Epithelial cell of esophagus (primary cell): ENCODE measurements at regions not wholly inside any gene's neighbourhood (a gene's known extent, or its start where the extent isn't known, plus 50 kb on each side); places are given as distances from the start of the nearest gene placed in this dataset.

ENCODE experiments used
- DNase-seq: peaks from one replicate; pipeline ENCODE4 v3.0.0; 2010; ENCODE audit warnings: low read depth
- H3K4me3 ChIP-seq: 2 replicates; pipeline ENCODE4 v1.5.1; 2011; ENCODE audit warnings: mild to moderate bottlenecking, low read length, control low read depth
- TF ChIP-seq, protein P1 (sequence below): IDR thresholded peaks from 2 replicates; pipeline ENCODE4 v1.5.1; 2011; ENCODE audit warnings: low read depth, mild to moderate bottlenecking, low read length, control low read depth, inconsistent platforms; ENCODE audit not compliant: insufficient read depth; ENCODE audit errors: missing control alignments

DNA sequence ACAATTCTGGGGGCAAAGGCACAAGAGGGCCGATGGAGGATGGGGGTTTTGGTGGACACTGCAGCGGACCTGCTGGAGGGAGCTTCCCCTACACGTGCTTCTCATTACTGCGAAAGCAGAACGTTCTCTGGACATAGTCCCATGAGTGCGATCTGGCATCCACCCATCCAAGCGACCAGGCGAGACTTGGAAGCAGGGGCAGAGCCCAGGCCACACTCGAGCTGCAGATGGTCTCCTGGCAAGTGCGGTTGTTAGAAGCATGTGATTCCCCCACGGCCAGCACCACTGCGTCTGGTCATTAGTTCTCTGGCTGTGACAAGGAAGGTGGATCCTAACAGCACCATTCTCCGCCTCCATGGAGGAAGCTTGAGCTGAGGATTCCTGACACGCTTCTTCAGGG is 118.4 kb upstream of the TCERG1L start:
- TF ChIP-seq, protein P1, sequence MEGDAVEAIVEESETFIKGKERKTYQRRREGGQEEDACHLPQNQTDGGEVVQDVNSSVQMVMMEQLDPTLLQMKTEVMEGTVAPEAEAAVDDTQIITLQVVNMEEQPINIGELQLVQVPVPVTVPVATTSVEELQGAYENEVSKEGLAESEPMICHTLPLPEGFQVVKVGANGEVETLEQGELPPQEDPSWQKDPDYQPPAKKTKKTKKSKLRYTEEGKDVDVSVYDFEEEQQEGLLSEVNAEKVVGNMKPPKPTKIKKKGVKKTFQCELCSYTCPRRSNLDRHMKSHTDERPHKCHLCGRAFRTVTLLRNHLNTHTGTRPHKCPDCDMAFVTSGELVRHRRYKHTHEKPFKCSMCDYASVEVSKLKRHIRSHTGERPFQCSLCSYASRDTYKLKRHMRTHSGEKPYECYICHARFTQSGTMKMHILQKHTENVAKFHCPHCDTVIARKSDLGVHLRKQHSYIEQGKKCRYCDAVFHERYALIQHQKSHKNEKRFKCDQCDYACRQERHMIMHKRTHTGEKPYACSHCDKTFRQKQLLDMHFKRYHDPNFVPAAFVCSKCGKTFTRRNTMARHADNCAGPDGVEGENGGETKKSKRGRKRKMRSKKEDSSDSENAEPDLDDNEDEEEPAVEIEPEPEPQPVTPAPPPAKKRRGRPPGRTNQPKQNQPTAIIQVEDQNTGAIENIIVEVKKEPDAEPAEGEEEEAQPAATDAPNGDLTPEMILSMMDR, result no peak
- no peak overlapping the region for H3K4me3 ChIP-seq
- no peak for DNase-seq

DNA sequence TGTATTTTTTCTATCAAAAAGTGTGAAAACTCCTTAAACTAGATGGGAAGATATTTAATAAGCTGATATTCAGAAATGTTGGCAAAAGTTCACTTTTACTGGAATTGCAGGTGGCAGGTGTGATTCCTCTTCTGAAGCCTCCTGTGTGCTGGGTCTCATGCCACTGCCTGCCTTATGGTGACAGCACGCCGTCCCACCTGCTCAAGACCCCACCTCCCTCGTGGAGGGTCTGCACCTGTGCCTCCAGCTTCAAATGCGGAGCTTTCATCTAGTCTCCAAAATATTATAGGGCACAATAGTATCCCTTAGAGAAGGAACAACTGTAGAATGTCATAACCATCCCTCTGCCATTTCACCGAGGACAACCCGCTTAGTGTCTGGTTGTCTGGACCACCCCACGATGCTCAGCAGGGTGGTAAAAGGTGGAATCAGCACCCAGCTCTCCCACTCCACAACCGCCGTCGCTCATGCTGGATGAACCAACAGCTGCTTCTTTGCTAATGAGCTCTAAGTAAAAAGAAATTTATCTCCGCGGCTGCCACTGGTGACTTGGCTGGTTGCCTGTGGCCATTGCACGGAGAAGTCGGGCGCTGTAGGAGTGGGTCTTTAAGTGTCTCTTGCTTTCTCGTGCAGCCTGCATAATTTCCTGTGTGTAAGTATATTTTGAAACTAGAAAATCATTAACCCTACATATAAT is 119.3 kb upstream of the TCERG1L start:
- no peak for DNase-seq
- no peak overlapping the region for H3K4me3 ChIP-seq
- TF ChIP-seq, protein P1, result no peak

GRCh38 chr10:131431533-131431932 is 120.0 kb upstream of the TCERG1L start:
- no peak for DNase-seq
- H3K4me3 ChIP-seq, result no peak overlapping the region
- TF ChIP-seq, protein P1, result no peak

DNA sequence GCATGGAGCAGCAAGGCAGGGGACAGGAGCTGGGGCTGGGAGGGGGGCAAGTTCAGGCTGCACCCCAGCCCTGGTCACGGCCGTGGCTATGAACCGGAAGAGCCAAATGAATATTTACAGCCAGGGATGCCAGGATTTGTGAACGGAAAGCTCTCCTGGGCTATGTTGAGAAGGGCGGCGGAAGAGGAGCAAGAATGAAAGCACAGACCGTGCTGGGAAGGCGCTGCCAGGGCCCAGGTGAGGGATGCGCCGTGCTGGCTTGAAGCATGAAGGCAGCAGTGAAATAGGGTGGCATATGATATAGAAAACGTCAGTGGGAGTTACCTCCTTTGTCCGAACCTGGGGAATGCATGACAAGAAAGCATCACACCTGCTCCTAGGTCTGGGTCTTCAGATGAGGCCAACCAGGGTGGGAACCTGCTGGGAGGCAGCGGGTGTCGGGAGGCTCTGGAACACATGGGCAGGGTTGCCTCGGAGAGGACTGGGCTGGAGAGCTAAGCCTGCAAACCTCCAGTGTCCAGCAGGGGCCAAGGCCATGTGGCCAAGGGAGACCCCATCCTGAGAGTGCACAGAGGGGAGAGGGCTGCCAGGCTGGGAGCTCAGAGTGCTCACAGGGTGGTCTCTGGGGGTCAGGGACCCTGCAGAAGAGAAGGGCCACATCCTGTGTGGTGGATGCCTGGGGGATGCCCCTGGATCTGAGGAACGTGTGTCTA is 120.6 kb upstream of the TCERG1L start:
- no peak for DNase-seq
- TF ChIP-seq, protein P1, result no peak
- H3K4me3 ChIP-seq, result no peak overlapping the region

GRCh38 chr10:131433568-131433967 is 122.0 kb upstream of the TCERG1L start:
- no peak for DNase-seq
- H3K4me3 ChIP-seq, result no peak overlapping the region
- TF ChIP-seq, protein P1, result no peak

- DNase-seq, result no peak
- H3K4me3 ChIP-seq, result no peak overlapping the region
- TF ChIP-seq, protein P1, result no peak
These were observed 123.7 kb upstream of the TCERG1L start for GRCh38 chr10:131435232-131435631.

GRCh38 chr10:131435760-131436457 is 124.4 kb upstream of the TCERG1L start:
- DNase-seq, result no peak
- TF ChIP-seq, protein P1, result no peak
- no peak overlapping the region for H3K4me3 ChIP-seq
